ENCODE measurements at regions not wholly inside any gene's neighbourhood (a gene's known extent, or its start where the extent isn't known, plus 50 kb on each side); places are given as distances from the start of the nearest gene placed in this dataset.
"Not testable (repeated sequence)": the region's sequence is repeated elsewhere in the genome, so short reads cannot be mapped to it uniquely, and the experiment has no call there.

DNA sequence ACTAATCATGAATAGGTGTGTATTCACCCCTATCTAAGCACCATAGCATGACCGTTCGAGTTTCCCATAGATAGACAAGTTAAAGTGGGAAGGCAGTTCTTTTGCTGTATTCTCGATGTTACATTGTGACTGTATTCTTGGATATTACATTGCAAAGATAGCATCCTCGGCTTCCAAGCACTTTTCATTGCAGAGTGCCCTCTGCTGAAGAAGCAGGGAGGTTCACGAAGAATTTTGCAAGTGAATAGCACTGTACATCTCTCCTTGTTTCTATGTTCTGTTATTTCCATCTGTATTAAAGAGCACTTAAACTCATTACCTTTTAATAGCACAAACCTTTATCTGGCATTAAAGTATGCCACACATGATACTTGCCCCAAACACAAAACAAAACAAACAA lies 426.7 kb upstream of the ARX start:
- H3K9me3 Mint-ChIP-seq, result no peaks in the 10 kb centered on the region
- ATAC-seq (replicated peaks), result no peak

GRCh38 chrX:25433307-25433706 lies 417.5 kb upstream of the ARX start:
- Mint-ChIP-seq H3K27me3 (no peaks in the 10 kb centered on the region), H3K4me3 (no peak overlapping the region), H3K27ac (no peak overlapping the region), H3K4me1 (ENCODE audit: low read depth in 2 of 2) (no peaks in the 10 kb centered on the region), H3K36me3 (ENCODE audit: insufficient read depth) (no peaks in the 10 kb centered on the region), H3K9me3 (peaks cover 0 to 2% of the 10 kb centered on the region in 2 donors)
- no peak for ATAC-seq (replicated peaks)
- no peak for DNase-seq

More for the DNA sequence above, 426.7 kb upstream of the ARX start:
- Mint-ChIP-seq H3K27ac (no peak overlapping the region), H3K4me3 (no peak overlapping the region), H3K27me3 (no peaks in the 10 kb centered on the region), H3K36me3 (ENCODE audit: insufficient read depth) (no peaks in the 10 kb centered on the region), H3K4me1 (ENCODE audit: low read depth in 2 of 2) (no peaks in the 10 kb centered on the region)
- DNase-seq, result no peak

DNA sequence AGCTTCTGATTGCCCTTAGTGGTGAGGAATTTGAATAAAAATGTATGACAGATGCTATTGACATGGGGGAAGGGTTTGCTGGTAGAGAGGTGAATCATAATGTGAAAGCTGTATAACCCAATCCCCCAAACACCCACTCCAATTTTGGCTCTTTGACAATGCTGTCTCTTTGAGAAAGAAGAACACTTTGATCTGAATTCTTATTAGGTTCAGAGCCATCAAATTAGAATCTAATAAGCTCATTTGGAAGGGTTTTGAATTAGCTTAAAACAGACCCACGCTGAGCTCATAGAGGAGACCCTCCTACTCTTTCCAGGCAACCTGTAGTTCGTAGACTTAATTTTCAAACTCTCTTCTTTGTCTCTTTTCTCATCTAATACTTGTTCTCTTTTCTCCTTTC lies 416.6 kb upstream of the ARX start:
- Mint-ChIP-seq H3K27me3 (no peaks in the 10 kb centered on the region), H3K36me3 (ENCODE audit: insufficient read depth) (no peaks in the 10 kb centered on the region), H3K27ac (no peak overlapping the region), H3K9me3 (peaks cover 0 to 3% of the 10 kb centered on the region in 2 donors), H3K4me3 (no peak overlapping the region), H3K4me1 (ENCODE audit: low read depth in 2 of 2) (no peaks in the 10 kb centered on the region)
- no peak for DNase-seq
- no peak for ATAC-seq (replicated peaks)

GRCh38 chrX:25427873-25428555 lies 412.2 kb upstream of the ARX start:
- H3K27me3 Mint-ChIP-seq, result no peaks in the 10 kb centered on the region
- no peaks in the 10 kb centered on the region for H3K36me3 Mint-ChIP-seq (ENCODE audit: insufficient read depth)
- no peaks in the 10 kb centered on the region for H3K4me1 Mint-ChIP-seq (ENCODE audit: low read depth in 2 of 2)
- H3K4me3 Mint-ChIP-seq, result no peak overlapping the region
- H3K27ac Mint-ChIP-seq, result no peak overlapping the region
- DNase-seq (no peak), ATAC-seq (replicated peaks) (no peak)
- H3K9me3 Mint-ChIP-seq, result peaks cover 5 to 13% of the 10 kb centered on the region in 2 donors

DNA sequence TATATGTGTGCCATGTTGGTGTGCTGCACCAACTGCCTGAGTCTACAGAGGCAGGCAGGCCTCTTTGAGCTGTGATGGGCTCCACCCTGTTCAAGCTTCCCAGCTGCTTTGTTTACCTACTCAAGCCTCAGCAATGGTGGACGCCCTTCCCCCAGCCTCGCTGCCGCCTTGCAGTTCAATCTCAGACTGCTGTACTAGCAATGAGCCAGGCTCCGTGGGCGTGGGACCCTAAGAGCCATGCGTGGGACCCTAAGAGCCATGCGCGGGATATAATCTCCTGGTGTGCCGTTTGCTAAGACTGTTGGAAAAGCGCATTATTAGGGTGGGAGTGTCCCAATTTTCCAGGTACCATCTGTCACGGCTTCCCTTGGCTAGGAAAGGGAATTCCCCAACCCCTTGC lies 388.4 kb upstream of the ARX start:
- not testable (repeated sequence) for H3K4me1 Mint-ChIP-seq (ENCODE audit: low read depth in 2 of 2); DNase-seq; H3K27me3 Mint-ChIP-seq; H3K36me3 Mint-ChIP-seq (ENCODE audit: insufficient read depth); ATAC-seq (replicated peaks); H3K27ac Mint-ChIP-seq; H3K4me3 Mint-ChIP-seq; H3K9me3 Mint-ChIP-seq

GRCh38 chrX:25389266-25389665 lies 373.5 kb upstream of the ARX start:
- Mint-ChIP-seq H3K4me1 (ENCODE audit: low read depth in 2 of 2) (no peaks in the 10 kb centered on the region), H3K27me3 (no peaks in the 10 kb centered on the region), H3K36me3 (ENCODE audit: insufficient read depth) (no peaks in the 10 kb centered on the region), H3K27ac (no peak overlapping the region), H3K4me3 (no peak overlapping the region), H3K9me3 (no peaks in the 10 kb centered on the region)
- ATAC-seq (replicated peaks), result no peak
- no peak for DNase-seq

GRCh38 chrX:25383196-25383595 lies 367.4 kb upstream of the ARX start:
- H3K9me3 Mint-ChIP-seq, result peaks cover 0 to 7% of the 10 kb centered on the region in 2 donors
- H3K4me1 Mint-ChIP-seq (ENCODE audit: low read depth in 2 of 2), result no peaks in the 10 kb centered on the region
- DNase-seq, result no peak
- H3K27me3 Mint-ChIP-seq, result no peaks in the 10 kb centered on the region
- H3K36me3 Mint-ChIP-seq (ENCODE audit: insufficient read depth), result no peaks in the 10 kb centered on the region
- no peak overlapping the region for H3K27ac Mint-ChIP-seq
- ATAC-seq (replicated peaks), result no peak
- H3K4me3 Mint-ChIP-seq, result no peak overlapping the region

GRCh38 chrX:25356456-25356855 lies 340.7 kb upstream of the ARX start:
- no peak overlapping the region for H3K4me3 Mint-ChIP-seq
- H3K36me3 Mint-ChIP-seq (ENCODE audit: insufficient read depth), result no peaks in the 10 kb centered on the region
- ATAC-seq (replicated peaks), result no peak
- peaks cover 0 to 5% of the 10 kb centered on the region in 2 donors for H3K9me3 Mint-ChIP-seq
- no peaks in the 10 kb centered on the region for H3K4me1 Mint-ChIP-seq (ENCODE audit: low read depth in 2 of 2)
- no peak for DNase-seq
- no peaks in the 10 kb centered on the region for H3K27me3 Mint-ChIP-seq
- H3K27ac Mint-ChIP-seq, result no peak overlapping the region

- Mint-ChIP-seq H3K27ac (no peak overlapping the region), H3K27me3 (no peaks in the 10 kb centered on the region), H3K36me3 (ENCODE audit: insufficient read depth) (no peaks in the 10 kb centered on the region), H3K4me3 (no peak overlapping the region), H3K9me3 (no peaks in the 10 kb centered on the region), H3K4me1 (ENCODE audit: low read depth in 2 of 2) (no peaks in the 10 kb centered on the region)
- ATAC-seq (replicated peaks) (no peak), DNase-seq (no peak)
These were observed 328.6 kb upstream of the ARX start for GRCh38 chrX:25344161-25344936.

GRCh38 chrX:25343060-25343459 lies 327.3 kb upstream of the ARX start:
- ATAC-seq (replicated peaks), result no peak
- no peak overlapping the region for H3K27ac Mint-ChIP-seq

DNA sequence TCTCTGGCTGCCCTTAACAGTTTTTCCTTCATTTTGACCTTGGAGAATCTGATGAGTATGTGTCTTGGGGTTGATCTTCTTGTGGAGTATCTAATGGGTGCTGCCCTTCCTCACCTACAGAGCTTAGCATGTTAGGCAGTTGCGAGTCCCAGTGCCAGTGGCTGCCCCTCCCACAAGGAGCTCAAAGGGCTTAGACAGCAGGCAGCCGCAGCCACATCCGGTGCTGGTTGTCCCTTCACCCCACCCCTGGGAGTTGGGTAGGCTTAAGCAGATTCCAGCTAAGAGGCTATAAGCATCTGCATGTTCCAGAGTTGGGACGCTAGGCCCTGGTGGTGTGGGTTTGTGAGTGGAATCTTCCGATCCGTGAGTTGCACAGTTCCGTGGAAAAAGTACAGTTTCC lies 322.1 kb upstream of the ARX start:
- H3K4me1 Mint-ChIP-seq (ENCODE audit: low read depth in 2 of 2), result no peaks in the 10 kb centered on the region
- DNase-seq, result no peak

More at GRCh38 chrX:25343060-25343459, 327.3 kb upstream of the ARX start:
- no peak for DNase-seq
- no peaks in the 10 kb centered on the region for H3K9me3 Mint-ChIP-seq
- no peaks in the 10 kb centered on the region for H3K4me1 Mint-ChIP-seq (ENCODE audit: low read depth in 2 of 2)
- H3K4me3 Mint-ChIP-seq, result no peak overlapping the region
- no peaks in the 10 kb centered on the region for H3K36me3 Mint-ChIP-seq (ENCODE audit: insufficient read depth)
- H3K27me3 Mint-ChIP-seq, result no peaks in the 10 kb centered on the region

DNA sequence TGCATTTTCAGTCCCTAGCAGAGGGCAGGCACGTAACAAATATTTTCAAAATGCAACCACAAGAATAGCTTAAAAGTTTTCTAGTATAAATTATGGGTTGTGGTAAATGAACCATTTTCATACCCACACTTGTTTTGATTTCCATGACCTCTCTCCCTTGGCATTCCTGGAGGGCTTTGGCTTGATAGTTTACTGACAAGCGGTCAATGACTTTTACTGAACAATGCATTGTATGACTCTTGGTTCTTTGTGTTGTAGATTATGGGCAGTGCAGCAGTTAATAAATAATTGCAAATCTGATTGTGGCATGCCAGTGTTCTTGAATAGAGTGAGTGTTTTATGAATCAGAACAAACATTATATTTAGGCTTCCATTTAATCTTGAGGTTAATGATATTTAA lies 285.2 kb upstream of the ARX start:
- Mint-ChIP-seq H3K27ac (no peak overlapping the region), H3K4me1 (ENCODE audit: low read depth in 2 of 2) (no peaks in the 10 kb centered on the region), H3K36me3 (ENCODE audit: insufficient read depth) (no peaks in the 10 kb centered on the region), H3K9me3 (no peaks in the 10 kb centered on the region), H3K27me3 (no peaks in the 10 kb centered on the region), H3K4me3 (no peak overlapping the region)
- ATAC-seq (replicated peaks), result no peak
- DNase-seq, result no peak

More for the DNA sequence above, 322.1 kb upstream of the ARX start:
- no peaks in the 10 kb centered on the region for H3K9me3 Mint-ChIP-seq
- no peaks in the 10 kb centered on the region for H3K36me3 Mint-ChIP-seq (ENCODE audit: insufficient read depth)
- no peak overlapping the region for H3K27ac Mint-ChIP-seq
- ATAC-seq (replicated peaks), result no peak
- no peaks in the 10 kb centered on the region for H3K27me3 Mint-ChIP-seq
- no peak overlapping the region for H3K4me3 Mint-ChIP-seq

GRCh38 chrX:25296850-25297249 lies 281.1 kb upstream of the ARX start:
- no peak for ATAC-seq (replicated peaks)
- Mint-ChIP-seq H3K36me3 (ENCODE audit: insufficient read depth) (no peaks in the 10 kb centered on the region), H3K27me3 (no peaks in the 10 kb centered on the region), H3K9me3 (no peaks in the 10 kb centered on the region), H3K27ac (no peak overlapping the region), H3K4me1 (ENCODE audit: low read depth in 2 of 2) (no peaks in the 10 kb centered on the region), H3K4me3 (no peak overlapping the region)
- no peak for DNase-seq

DNA sequence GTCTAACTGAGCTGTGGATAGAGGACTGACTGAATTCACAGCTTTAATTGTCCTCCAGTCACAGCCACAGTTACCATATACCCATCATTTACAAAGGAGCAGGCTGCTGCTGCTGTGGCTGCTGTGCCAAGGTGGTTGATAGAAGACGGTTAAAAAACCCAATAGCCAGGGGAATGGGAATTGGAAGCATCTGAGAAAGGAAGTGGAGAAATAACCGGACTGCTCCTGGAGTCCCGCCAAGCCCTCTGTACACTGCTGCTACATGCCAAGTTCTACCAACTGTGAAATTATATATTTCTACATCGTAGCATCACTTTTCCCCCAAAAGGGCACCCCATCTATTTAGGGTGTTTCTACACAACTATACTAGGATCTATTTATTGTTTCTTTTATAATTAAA lies 279.7 kb upstream of the ARX start:
- no peak for DNase-seq
- H3K27ac Mint-ChIP-seq, result no peak overlapping the region
- H3K36me3 Mint-ChIP-seq (ENCODE audit: insufficient read depth), result no peaks in the 10 kb centered on the region
- H3K4me3 Mint-ChIP-seq, result no peak overlapping the region
- no peaks in the 10 kb centered on the region for H3K4me1 Mint-ChIP-seq (ENCODE audit: low read depth in 2 of 2)
- no peaks in the 10 kb centered on the region for H3K9me3 Mint-ChIP-seq
- no peaks in the 10 kb centered on the region for H3K27me3 Mint-ChIP-seq
- no peak for ATAC-seq (replicated peaks)
